GM12878 (cell line): ENCODE measurements at regions not wholly inside any gene's neighbourhood (a gene's known extent, or its start where the extent isn't known, plus 50 kb on each side); places are given as distances from the start of the nearest gene placed in this dataset.

Experiments used
- ATAC-seq: fragments of 200-7000 bp; cut with Tn5 transposase; 3 replicates; pipeline ENCODE4 v1.9.1; 2020; ENCODE audit warnings: mild to moderate bottlenecking, moderate library complexity
- BruUV-seq: library from RNA; stranded (reverse); fragments of 400-500 nt; replicated peaks from 2 replicates; lab custom pipeline; 2021; lab: Mats Ljungman, UMichigan
- CTCF ChIA-PET: fragments of 300-600 bp; sonication (Branson Sonifier 250); formaldehyde crosslinking; extraction: SDS; loops from one replicate; lab custom pipeline; 2021; ENCODE audit warnings: inconsistent platforms; lab: Yijun Ruan, JAX
- POLR2A ChIA-PET: fragments of 350-600 bp; formaldehyde crosslinking; extraction: SDS; loops from one replicate; lab custom pipeline; 2021; ENCODE audit warnings: inconsistent platforms; lab: Charles Lee
- RAD21 ChIA-PET: fragments of 300-600 bp; sonication (Branson Sonifier 250); formaldehyde crosslinking; loops from one replicate; lab custom pipeline; 2023; ENCODE audit warnings: antibody characterized with exemption; ENCODE audit not compliant: unreplicated experiment; lab: Charles Lee
- SMC1A ChIA-PET: fragments of 300-600 bp; sonication (Branson Sonifier 250); formaldehyde crosslinking; loops from one replicate; lab custom pipeline; 2023; ENCODE audit not compliant: unreplicated experiment, uncharacterized antibody; lab: Charles Lee
- DNase-seq: peaks from one replicate; pipeline ENCODE4 v3.0.0-alpha.2; 2011; ENCODE audit warnings: low read depth, low spot score
- FAIRE-seq: peaks from 3 replicates; lab custom pipeline; 2011; peaks lifted over from hg19 to GRCh38; lab: Jason Lieb, UNC
- H2AFZ ChIP-seq: 2 replicates; pipeline ENCODE4 v1.6.0; 2011; ENCODE audit warnings: low read depth, low read length, control low read depth; ENCODE audit not compliant: control insufficient read depth
- H3K27ac ChIP-seq: 2 replicates; pipeline ENCODE4 v1.5.1; 2011; ENCODE audit warnings: control low read depth; ENCODE audit not compliant: control insufficient read depth, insufficient read depth
- H3K27me3 ChIP-seq, 2 experiments: replicated peaks in 1 of 2; 2 replicates each; pipeline versions ENCODE4 v1.6.0 to v1.6.1; 2011; ENCODE audit warnings: low read length in 1 of 2; ENCODE audit not compliant: control insufficient read depth in 2 of 2, insufficient read depth in 2 of 2
- H3K36me3 ChIP-seq, 2 experiments: 2 replicates each; pipeline ENCODE4 v1.5.1; 2011; ENCODE audit warnings: low read length in 1 of 2; ENCODE audit not compliant: control insufficient read depth in 2 of 2, insufficient read depth in 2 of 2
- H3K4me1 ChIP-seq: 2 replicates; pipeline ENCODE4 v1.6.1; 2011; ENCODE audit warnings: mild to moderate bottlenecking, low read length, moderate library complexity, mixed read lengths; ENCODE audit not compliant: control insufficient read depth, insufficient read depth
- H3K4me2 ChIP-seq: 2 replicates; pipeline ENCODE4 v1.6.0; 2011; ENCODE audit warnings: control low read depth; ENCODE audit not compliant: control insufficient read depth, insufficient read depth
- H3K4me3 ChIP-seq: fragments of 200-600 bp; sonication (generic); 2 replicates; pipeline ENCODE4 v1.5.1; 2016
- H3K79me2 ChIP-seq: 2 replicates; pipeline ENCODE4 v1.6.0; 2011; ENCODE audit warnings: low read length; ENCODE audit not compliant: control insufficient read depth, insufficient read depth
- H3K9ac ChIP-seq: 2 replicates; pipeline ENCODE4 v1.8.0; 2011; ENCODE audit warnings: low read length, control low read depth, mixed read lengths; ENCODE audit not compliant: control insufficient read depth, insufficient read depth
- H3K9me3 ChIP-seq: replicated peaks from 3 replicates; pipeline ENCODE4 v1.5.1; 2011; ENCODE audit warnings: mild to moderate bottlenecking, low read length; ENCODE audit not compliant: control insufficient read depth, insufficient read depth
- H4K20me1 ChIP-seq: 2 replicates; pipeline ENCODE4 v1.6.0; 2011; ENCODE audit not compliant: control insufficient read depth, insufficient read depth
- DPF2 ChIP-seq: fragments of 450-650 bp; IDR thresholded peaks from 2 replicates; pipeline ENCODE4 v1.6.1; 2017; ENCODE audit warnings: mild to moderate bottlenecking
- IKZF2 ChIP-seq, 2 experiments: fragments of 450-650 bp; IDR thresholded peaks; 2 replicates each; pipeline ENCODE4 v1.6.1; 2017; ENCODE audit warnings: mild to moderate bottlenecking in 2 of 2, moderate library complexity in 2 of 2
- MYB ChIP-seq: fragments of 150-350 bp; IDR thresholded peaks from 2 replicates; pipeline ENCODE4 v1.6.1; 2014; ENCODE audit warnings: mild to moderate bottlenecking, low read depth, low read length, borderline replicate concordance
- NFYB ChIP-seq: IDR thresholded peaks from 2 replicates; pipeline ENCODE4 v1.6.1; 2011; ENCODE audit warnings: low read depth, mild to moderate bottlenecking, low read length, improper control_type of control experiment, moderate library complexity; ENCODE audit not compliant: insufficient read depth
- NR2C1 ChIP-seq: fragments of 450-650 bp; IDR thresholded peaks from 2 replicates; pipeline ENCODE4 v1.6.1; 2017; ENCODE audit warnings: antibody characterized with exemption, mild to moderate bottlenecking, moderate library complexity
- PAX8 ChIP-seq: fragments of 450-650 bp; IDR thresholded peaks from 2 replicates; pipeline ENCODE4 v1.6.1; 2017; ENCODE audit warnings: mild to moderate bottlenecking, moderate library complexity
- SIN3A ChIP-seq: IDR thresholded peaks from 2 replicates; pipeline ENCODE4 v1.6.1; 2012; ENCODE audit warnings: low read depth, low read length, improper control_type of control experiment
- SMAD1 ChIP-seq: fragments of 450-650 bp; IDR thresholded peaks from 2 replicates; pipeline ENCODE4 v1.6.1; 2018; ENCODE audit warnings: mild to moderate bottlenecking, low read depth; ENCODE audit not compliant: partially characterized antibody
- SREBF2 ChIP-seq: IDR thresholded peaks from 2 replicates; pipeline ENCODE4 v1.6.1; 2012; ENCODE audit warnings: mild to moderate bottlenecking, low read length
- TBL1XR1 ChIP-seq: IDR thresholded peaks from 2 replicates; pipeline ENCODE4 v1.6.1; 2012; ENCODE audit warnings: low read depth, low read length, improper control_type of control experiment
- ZBED1 ChIP-seq: IDR thresholded peaks from 2 replicates; pipeline ENCODE4 v1.6.1; 2016; ENCODE audit warnings: borderline replicate concordance
- WGBS: methylation state at CpG from one replicate; pipeline ENCODE4 v1.1.6; 2016; ENCODE audit warnings: low lambda C conversion rate; ENCODE audit not compliant: insufficient replicate concordance, insufficient coverage; ENCODE audit errors: missing lambda C conversion rate; 5-methylcytosine and 5-hydroxymethylcytosine counted together
- in situ Hi-C: fragments of 300-500 bp; cut with MboI; formaldehyde crosslinking; loops from 9 replicates; pipeline ENCODE4 v1.14.3; 2018; ENCODE audit warnings: mixed read lengths
- intact Hi-C: fragments of 100-400 bp; cut with micrococcal nuclease; formaldehyde crosslinking; loops from one replicate; pipeline ENCODE4 v1.14.2; 2022; ENCODE audit not compliant: unreplicated experiment
- TF ChIP-seq, protein P1 (sequence below): fragments of 450-650 bp; IDR thresholded peaks from 2 replicates; pipeline ENCODE4 v1.6.1; 2014; ENCODE audit warnings: mild to moderate bottlenecking
- TF ChIP-seq, protein P2 (sequence below): fragments of 450-650 bp; IDR thresholded peaks from 2 replicates; pipeline ENCODE4 v1.6.1; 2016; ENCODE audit warnings: mild to moderate bottlenecking, moderate library complexity, borderline replicate concordance
- TF ChIP-seq, protein P3 (sequence below): fragments of 450-650 bp; IDR thresholded peaks from 2 replicates; pipeline ENCODE4 v1.6.1; 2017; ENCODE audit warnings: antibody characterized with exemption, mild to moderate bottlenecking, moderate library complexity
- TF ChIP-seq, protein P4 (sequence below): IDR thresholded peaks from 2 replicates; pipeline ENCODE4 v1.6.1; 2012; ENCODE audit warnings: mild to moderate bottlenecking, low read depth, low read length

DNA sequence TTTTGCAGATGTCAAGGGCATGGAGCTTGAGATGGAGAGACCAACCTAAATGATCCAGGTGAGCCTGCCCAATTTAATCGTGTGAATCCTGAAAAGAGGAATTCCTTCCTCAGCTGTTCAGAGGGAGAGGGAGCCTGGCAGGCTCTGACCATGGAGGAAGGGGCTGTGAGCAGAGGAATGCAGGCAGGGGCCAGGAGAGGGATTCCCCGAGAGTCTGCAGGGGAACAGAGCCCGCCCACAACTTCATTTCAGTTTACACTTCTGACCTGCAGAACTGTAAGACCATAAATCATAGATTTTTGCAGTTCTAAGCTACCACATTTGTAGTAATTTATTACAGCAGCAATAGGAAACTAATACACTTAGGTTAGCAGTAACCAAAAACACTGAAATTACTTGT lies 164.1 kb downstream of the TBXT start:
- in situ Hi-C loops = no loop called here
- BruUV-seq = no TSS peak
- TF ChIP-seq NFYB = no peak
- TF ChIP-seq TBL1XR1 = no peak
- TF ChIP-seq SREBF2 = no peak
- no peak for TF ChIP-seq IKZF2 (IDR thresholded peaks at IDR 0.05)
- no peak for TF ChIP-seq SMAD1
- no peak for TF ChIP-seq MYB
- TF ChIP-seq ZBED1 = no peak
- TF ChIP-seq, protein P1, sequence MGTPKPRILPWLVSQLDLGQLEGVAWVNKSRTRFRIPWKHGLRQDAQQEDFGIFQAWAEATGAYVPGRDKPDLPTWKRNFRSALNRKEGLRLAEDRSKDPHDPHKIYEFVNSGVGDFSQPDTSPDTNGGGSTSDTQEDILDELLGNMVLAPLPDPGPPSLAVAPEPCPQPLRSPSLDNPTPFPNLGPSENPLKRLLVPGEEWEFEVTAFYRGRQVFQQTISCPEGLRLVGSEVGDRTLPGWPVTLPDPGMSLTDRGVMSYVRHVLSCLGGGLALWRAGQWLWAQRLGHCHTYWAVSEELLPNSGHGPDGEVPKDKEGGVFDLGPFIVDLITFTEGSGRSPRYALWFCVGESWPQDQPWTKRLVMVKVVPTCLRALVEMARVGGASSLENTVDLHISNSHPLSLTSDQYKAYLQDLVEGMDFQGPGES = no peak
- TF ChIP-seq PAX8 = no peak
- TF ChIP-seq, protein P2, sequence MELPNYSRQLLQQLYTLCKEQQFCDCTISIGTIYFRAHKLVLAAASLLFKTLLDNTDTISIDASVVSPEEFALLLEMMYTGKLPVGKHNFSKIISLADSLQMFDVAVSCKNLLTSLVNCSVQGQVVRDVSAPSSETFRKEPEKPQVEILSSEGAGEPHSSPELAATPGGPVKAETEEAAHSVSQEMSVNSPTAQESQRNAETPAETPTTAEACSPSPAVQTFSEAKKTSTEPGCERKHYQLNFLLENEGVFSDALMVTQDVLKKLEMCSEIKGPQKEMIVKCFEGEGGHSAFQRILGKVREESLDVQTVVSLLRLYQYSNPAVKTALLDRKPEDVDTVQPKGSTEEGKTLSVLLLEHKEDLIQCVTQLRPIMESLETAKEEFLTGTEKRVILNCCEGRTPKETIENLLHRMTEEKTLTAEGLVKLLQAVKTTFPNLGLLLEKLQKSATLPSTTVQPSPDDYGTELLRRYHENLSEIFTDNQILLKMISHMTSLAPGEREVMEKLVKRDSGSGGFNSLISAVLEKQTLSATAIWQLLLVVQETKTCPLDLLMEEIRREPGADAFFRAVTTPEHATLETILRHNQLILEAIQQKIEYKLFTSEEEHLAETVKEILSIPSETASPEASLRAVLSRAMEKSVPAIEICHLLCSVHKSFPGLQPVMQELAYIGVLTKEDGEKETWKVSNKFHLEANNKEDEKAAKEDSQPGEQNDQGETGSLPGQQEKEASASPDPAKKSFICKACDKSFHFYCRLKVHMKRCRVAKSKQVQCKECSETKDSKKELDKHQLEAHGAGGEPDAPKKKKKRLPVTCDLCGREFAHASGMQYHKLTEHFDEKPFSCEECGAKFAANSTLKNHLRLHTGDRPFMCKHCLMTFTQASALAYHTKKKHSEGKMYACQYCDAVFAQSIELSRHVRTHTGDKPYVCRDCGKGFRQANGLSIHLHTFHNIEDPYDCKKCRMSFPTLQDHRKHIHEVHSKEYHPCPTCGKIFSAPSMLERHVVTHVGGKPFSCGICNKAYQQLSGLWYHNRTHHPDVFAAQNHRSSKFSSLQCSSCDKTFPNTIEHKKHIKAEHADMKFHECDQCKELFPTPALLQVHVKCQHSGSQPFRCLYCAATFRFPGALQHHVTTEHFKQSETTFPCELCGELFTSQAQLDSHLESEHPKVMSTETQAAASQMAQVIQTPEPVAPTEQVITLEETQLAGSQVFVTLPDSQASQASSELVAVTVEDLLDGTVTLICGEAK = no peak
- TF ChIP-seq DPF2 = no peak
- TF ChIP-seq NR2C1 = no peak
- TF ChIP-seq, protein P3, sequence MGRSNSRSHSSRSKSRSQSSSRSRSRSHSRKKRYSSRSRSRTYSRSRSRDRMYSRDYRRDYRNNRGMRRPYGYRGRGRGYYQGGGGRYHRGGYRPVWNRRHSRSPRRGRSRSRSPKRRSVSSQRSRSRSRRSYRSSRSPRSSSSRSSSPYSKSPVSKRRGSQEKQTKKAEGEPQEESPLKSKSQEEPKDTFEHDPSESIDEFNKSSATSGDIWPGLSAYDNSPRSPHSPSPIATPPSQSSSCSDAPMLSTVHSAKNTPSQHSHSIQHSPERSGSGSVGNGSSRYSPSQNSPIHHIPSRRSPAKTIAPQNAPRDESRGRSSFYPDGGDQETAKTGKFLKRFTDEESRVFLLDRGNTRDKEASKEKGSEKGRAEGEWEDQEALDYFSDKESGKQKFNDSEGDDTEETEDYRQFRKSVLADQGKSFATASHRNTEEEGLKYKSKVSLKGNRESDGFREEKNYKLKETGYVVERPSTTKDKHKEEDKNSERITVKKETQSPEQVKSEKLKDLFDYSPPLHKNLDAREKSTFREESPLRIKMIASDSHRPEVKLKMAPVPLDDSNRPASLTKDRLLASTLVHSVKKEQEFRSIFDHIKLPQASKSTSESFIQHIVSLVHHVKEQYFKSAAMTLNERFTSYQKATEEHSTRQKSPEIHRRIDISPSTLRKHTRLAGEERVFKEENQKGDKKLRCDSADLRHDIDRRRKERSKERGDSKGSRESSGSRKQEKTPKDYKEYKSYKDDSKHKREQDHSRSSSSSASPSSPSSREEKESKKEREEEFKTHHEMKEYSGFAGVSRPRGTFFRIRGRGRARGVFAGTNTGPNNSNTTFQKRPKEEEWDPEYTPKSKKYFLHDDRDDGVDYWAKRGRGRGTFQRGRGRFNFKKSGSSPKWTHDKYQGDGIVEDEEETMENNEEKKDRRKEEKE = no peak
- TF ChIP-seq, protein P4, sequence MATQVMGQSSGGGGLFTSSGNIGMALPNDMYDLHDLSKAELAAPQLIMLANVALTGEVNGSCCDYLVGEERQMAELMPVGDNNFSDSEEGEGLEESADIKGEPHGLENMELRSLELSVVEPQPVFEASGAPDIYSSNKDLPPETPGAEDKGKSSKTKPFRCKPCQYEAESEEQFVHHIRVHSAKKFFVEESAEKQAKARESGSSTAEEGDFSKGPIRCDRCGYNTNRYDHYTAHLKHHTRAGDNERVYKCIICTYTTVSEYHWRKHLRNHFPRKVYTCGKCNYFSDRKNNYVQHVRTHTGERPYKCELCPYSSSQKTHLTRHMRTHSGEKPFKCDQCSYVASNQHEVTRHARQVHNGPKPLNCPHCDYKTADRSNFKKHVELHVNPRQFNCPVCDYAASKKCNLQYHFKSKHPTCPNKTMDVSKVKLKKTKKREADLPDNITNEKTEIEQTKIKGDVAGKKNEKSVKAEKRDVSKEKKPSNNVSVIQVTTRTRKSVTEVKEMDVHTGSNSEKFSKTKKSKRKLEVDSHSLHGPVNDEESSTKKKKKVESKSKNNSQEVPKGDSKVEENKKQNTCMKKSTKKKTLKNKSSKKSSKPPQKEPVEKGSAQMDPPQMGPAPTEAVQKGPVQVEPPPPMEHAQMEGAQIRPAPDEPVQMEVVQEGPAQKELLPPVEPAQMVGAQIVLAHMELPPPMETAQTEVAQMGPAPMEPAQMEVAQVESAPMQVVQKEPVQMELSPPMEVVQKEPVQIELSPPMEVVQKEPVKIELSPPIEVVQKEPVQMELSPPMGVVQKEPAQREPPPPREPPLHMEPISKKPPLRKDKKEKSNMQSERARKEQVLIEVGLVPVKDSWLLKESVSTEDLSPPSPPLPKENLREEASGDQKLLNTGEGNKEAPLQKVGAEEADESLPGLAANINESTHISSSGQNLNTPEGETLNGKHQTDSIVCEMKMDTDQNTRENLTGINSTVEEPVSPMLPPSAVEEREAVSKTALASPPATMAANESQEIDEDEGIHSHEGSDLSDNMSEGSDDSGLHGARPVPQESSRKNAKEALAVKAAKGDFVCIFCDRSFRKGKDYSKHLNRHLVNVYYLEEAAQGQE = no peak
- TF ChIP-seq SIN3A = no peak

More for the DNA sequence above, 164.1 kb downstream of the TBXT start:
- no peaks in the 10 kb centered on the region for H4K20me1 ChIP-seq
- no peaks in the 10 kb centered on the region for H3K79me2 ChIP-seq
- ChIA-PET CTCF (no interaction called here), POLR2A (no interaction called here), SMC1A (no interaction called here), RAD21 (no interaction called here)
- H2AFZ ChIP-seq = no peak overlapping the region
- H3K4me2 ChIP-seq = no peak overlapping the region
- H3K9me3 ChIP-seq = no peaks in the 10 kb centered on the region
- no peak overlapping the region for H3K9ac ChIP-seq
- WGBS = 0% methylated on average over 3 of the region's 3 CpGs
- intact Hi-C loops = no loop called here
- peaks cover 0 to 2% of the 10 kb centered on the region in 2 experiments; a peak in 2 of 4 replicates for H3K27me3 ChIP-seq
- ATAC-seq (no peak), DNase-seq (no peak), FAIRE-seq (no peak)
- H3K4me3 ChIP-seq = no peak overlapping the region
- H3K36me3 ChIP-seq = no peaks in the 10 kb centered on the region
- H3K4me1 ChIP-seq = no peaks in the 10 kb centered on the region
- H3K27ac ChIP-seq = no peak overlapping the region
